HG02943 (cell line): ENCODE measurements at regions not wholly inside any gene's neighbourhood (a gene's known extent, or its start where the extent isn't known, plus 50 kb on each side); places are given as distances from the start of the nearest gene placed in this dataset.
"Not testable (repeated sequence)": the region's sequence is repeated elsewhere in the genome, so short reads cannot be mapped to it uniquely, and the experiment has no call there.

Experiments used
- ATAC-seq: cut with Tn5 transposase; IDR thresholded peaks from one replicate; pipeline ENCODE4 v1.9.1; 2021; ENCODE audit warnings: mild to moderate bottlenecking, low read depth, moderate library complexity; ENCODE audit not compliant: unreplicated experiment

GRCh38 chr6:86872810-86873209 is 64.5 kb upstream of the HTR1E start:
- not testable (repeated sequence) for ATAC-seq

DNA sequence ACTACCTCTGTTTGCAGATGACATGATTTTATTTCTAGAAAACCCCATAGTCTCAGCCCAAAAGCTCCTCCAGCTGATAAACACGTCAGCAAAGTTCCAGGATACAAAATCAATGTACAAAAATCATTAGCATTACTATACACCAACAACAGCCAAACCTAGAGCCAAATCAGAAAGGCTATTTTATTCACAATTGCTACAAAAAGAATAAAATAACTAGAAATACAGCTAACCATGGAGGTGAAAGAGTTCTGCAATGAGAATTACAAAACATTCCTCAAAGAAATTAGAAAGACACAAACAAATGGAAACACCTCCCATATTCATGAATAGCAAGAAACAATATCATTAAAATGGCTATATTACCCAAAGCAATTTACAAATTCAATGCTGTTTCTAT is 65.6 kb upstream of the HTR1E start:
- ATAC-seq, result no peak

DNA sequence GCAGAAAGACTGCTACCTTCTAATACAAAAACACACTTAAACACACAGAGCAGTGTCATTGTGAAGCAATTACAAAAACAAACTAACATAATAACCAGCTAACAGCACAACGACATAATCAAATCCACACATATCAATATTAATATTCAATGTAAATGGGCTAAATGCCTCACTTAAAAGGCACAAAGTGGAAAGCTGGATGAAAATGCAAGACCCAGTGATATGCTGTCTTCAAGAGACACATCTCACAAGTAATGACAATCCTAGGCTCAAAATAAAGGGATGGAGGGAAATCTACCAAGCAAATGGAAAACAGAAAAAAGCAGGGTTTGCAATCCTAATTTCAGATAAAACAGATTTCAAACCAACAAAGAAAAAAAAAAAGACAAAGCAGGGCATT is 67.8 kb upstream of the HTR1E start:
- ATAC-seq, result no peak

DNA sequence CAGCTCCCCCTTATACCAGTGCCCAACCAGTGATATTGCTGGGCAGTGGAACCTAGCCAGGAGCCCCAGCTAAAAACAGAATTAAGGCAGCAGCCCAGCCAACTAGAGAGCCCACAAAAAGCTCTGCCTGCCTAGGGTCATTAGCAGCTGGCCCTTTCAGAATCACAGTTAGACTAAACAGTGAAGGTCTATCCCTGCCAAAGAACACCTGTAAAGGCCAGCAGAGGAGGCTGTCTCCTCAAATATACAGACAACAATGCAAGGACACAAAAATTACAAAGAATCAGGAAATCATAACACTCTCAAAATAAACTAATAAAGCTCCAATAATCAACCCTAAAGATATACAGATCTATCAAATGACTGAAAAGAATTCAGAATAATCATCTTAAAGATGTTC is 77.8 kb upstream of the HTR1E start:
- no peak for ATAC-seq

GRCh38 chr6:86858970-86859369 is 78.4 kb upstream of the HTR1E start:
- no peak for ATAC-seq

DNA sequence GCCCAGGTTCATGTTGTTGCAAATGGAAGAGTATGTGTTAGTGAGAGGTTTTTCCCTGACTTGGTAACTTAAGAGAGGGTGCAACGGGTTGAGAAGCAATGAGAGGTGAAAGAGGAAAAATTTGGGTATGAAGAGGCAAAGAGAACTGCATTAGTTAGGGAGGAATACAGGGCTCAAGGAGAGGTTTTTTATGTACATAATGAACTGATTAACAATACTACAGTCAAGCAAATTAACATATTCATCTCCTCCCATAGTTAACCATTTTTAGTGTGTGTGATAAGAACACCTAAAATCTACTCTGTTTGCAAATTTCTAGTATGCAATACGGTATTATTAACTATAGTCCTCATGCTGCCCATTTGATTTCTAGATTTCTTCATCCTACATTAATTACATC is 79.5 kb upstream of the HTR1E start:
- no peak for ATAC-seq

DNA sequence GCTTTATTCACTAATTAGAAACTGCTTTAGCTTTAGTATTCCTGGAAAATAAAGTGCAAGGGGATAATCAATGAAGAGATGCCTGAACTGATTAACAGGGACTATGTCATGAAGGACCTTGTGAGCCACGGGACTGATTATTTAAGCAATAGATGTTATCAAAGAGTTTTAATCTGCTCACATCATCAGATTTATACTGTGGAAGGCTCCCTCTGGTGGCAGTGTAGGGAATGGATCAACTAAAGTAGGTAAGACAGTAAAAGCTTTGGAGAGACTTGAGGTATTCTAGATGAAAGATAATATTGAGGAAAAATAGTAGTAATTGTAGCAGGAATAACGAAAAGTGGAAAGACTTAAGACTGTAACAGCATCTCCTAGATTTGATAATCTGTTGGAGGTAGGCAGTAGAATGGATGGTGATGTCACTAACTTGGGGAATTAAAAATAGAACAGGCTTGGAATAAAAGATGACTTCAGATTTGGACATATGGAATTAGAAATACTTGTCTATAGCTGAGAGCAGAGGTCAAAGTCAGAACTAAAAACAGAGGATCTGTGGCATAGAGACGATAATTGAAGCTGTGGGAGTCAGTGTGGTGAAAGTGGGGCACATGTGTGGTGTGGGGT is 80.3 kb upstream of the HTR1E start:
- no peak for ATAC-seq

DNA sequence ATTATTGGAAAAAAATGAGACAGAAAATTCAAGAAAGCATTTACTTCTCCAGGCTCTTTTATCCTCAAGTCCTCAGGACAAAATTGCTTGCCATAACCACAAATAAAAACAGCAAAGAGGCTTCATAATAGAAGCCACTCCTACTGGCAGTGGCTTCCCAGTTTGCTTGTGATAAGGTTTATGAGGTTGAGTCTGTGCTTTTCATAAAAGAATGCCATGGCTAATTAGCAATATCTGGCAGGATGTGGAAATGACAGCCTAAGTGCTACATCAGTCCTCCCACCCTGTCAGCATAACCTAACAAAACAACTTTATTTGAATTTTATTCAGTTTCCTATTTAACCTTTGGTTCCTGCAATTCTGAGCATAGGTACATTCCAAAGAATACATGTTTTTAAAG is 80.9 kb upstream of the HTR1E start:
- no peak for ATAC-seq

GRCh38 chr6:86848986-86849385 is 88.3 kb upstream of the HTR1E start:
- ATAC-seq, result no peak

- ATAC-seq, result no peak
Observed at GRCh38 chr6:86832686-86833085, 104.6 kb upstream of the HTR1E start.

DNA sequence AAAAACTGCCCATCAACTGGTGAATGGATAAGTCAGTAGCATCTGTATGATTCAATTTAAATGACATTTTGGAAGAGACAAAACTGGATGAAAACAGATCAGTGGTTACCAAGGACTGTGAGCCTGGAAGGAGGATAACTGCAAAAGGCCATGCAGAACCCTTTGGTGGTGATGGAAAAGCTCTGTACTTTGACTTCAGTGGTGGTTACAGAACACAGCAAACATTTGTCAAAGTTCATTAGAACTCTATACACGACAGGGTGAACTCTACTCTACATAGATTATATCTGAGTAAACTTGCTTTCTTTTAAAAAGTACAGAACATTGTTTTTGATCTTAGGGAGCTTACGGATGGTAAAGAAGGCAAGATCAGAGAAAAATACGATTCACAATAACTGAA is 111.9 kb upstream of the HTR1E start:
- ATAC-seq, result no peak

- ATAC-seq, result no peak
Observed at GRCh38 chr6:86822747-86823146, 114.6 kb upstream of the HTR1E start.

- no peak for ATAC-seq
Observed at GRCh38 chr6:86820750-86821149, 116.6 kb upstream of the HTR1E start.

DNA sequence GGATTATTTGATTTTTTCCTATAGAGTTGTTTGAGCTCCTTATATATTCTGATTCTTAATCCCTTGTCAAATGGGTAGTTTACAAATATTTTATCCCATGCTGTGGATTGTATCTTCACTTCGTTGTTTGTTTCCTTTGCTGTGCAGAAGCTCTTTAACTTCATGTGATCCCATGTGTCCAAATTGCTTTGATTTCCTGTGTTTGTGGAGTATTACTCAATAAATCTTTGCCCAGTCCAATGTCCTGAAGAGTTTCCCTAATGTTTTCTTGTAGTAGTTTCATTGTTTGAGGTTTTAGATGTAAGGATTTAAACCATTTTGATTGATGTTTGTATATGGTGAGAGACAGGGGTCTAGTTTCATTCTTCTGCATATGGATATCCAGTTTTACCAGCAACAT is 143.7 kb upstream of the HTR1E start:
- ATAC-seq, result no peak

DNA sequence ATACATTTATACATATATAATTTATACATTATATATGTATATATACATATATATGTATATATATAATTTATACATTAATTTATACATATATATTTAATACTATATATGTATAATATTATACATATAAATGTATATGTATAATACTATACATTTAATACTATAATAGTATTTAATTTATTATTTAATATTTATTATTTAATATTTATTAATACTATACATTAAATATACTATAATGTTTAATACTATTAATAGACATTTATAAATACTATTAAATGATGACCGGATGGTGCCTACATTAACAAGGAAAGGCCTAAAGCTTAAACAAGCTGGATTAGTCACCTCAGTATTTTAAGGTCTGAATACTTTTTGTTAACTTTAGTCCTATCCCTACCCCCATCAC is 145.9 kb upstream of the HTR1E start:
- no peak for ATAC-seq

- ATAC-seq, result no peak
Observed at GRCh38 chr6:86789779-86790411, 147.4 kb upstream of the HTR1E start.

- no peak for ATAC-seq
Observed at GRCh38 chr6:86782328-86782727, 155.0 kb upstream of the HTR1E start.

DNA sequence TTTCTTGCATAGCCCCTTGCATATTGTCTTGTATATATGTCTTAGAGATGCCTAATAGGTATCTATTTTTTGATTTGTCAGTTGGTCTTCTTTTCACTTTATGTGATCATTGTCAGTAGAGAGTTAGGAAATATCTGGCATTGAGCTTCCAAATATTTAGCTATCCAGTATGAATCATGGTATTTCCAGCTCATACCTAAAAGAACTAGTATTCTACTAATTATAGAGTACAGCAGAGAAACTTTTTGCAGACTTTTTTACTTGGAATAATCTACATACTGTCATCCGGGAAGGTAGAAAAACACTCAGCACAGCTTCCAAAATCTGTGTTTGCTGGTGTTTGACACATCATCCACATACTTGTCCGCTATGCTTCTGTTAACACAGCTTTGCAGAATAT is 156.4 kb upstream of the HTR1E start:
- ATAC-seq, result no peak

GRCh38 chr6:86775893-86776292 is 161.4 kb upstream of the HTR1E start:
- ATAC-seq, result no peak

GRCh38 chr6:86765211-86765610 is 172.1 kb upstream of the HTR1E start:
- ATAC-seq, result no peak

DNA sequence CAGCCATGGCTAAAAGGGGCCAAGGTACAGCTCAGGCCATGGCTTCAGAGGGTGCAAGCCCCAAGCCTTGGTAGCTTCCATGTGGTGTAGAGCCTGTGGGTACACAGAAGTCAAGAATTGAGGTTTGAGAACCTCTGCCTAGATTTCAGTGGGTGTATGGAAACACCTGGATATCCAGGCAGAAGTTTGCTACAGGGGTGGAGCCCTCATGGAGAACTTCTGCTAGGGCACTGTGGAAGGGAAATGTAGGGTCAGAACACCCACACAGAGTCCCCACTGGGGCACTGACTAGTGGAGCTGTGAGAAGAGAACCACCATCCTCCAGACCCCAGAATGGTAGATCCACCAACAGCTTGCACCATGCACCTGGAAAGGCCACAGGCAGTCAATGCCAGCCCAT is 177.4 kb upstream of the HTR1E start:
- not testable (repeated sequence) for ATAC-seq

DNA sequence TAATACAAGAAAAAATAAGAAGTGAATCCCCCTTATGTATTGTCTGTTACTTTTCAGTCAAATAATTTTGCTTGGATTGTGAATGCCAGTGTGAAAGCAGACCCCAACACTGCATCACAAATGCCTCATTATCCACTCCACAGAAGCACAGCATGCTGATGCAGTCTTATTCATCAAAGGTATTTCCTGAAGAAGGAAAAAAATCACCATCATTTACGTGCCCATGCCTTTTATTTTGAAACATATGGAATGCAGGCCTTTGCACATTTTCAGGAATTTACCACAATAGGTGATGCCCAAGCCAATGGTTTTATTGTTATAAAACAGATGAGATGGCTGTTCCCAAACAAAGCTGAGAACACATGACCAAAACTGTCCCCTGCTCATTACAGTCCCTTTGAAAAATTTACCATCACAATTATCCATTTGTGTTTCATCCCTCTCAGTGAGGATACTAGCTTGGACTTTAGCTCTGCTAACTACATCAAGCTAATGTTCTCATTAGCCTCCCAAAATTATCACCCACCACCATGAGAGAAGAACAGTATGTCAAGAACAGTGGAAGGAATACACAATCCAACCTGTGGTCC is 180.6 kb upstream of the HTR1E start:
- no peak for ATAC-seq
